Ovary (tissue), 7 donors: ENCODE measurements at regions not wholly inside any gene's neighbourhood (a gene's known extent, or its start where the extent isn't known, plus 50 kb on each side); places are given as distances from the start of the nearest gene placed in this dataset.

Experiments
- DNase-seq, 5 donors: peaks; one replicate each; pipeline ENCODE4 v3.0.0-alpha.2; 2019 to 2020
- H3K27ac ChIP-seq, 2 donors: fragments of 200-600 bp; one replicate each; pipeline versions ENCODE4 v1.5.1 to v1.8.0; 2019 to 2022
- H3K27me3 ChIP-seq: fragments of 200-600 bp; one replicate; pipeline ENCODE4 v1.8.0; 2022
- H3K36me3 ChIP-seq: fragments of 200-600 bp; sonication (generic); one replicate; pipeline ENCODE4 v1.5.1; 2019
- H3K4me1 ChIP-seq: one replicate; pipeline ENCODE4 v1.8.1; 2013; ENCODE audit warnings: mild to moderate bottlenecking, moderate library complexity; ENCODE audit not compliant: insufficient read depth
- H3K4me3 ChIP-seq: fragments of 200-600 bp; sonication (generic); one replicate; pipeline ENCODE4 v1.5.1; 2017
- H3K9me3 ChIP-seq, 2 donors: fragments of 200-600 bp in 1 of 2; sonication (generic) in 1 of 2; one replicate each; pipeline versions ENCODE4 v1.5.1 to v1.8.1; 2013 to 2019; ENCODE audit warnings: mild to moderate bottlenecking in 1 of 2, moderate library complexity in 1 of 2
- CTCF ChIP-seq, 3 donors: fragments of 450-650 bp in 2 of 3; fragments of 200-600 bp in 1 of 3; IDR thresholded peaks; one replicate each; pipeline versions ENCODE4 v1.5.1 to v1.8.0; 2016 to 2022; ENCODE audit warnings: antibody characterized with exemption in 3 of 3, mild to moderate bottlenecking in 1 of 3
- EP300 ChIP-seq: sonication (generic); formaldehyde crosslinking; IDR thresholded peaks from one replicate; pipeline ENCODE4 v1.6.1; 2017; ENCODE audit warnings: antibody characterized with exemption
- POLR2A ChIP-seq: fragments of 450-650 bp; IDR thresholded peaks from one replicate; pipeline ENCODE4 v1.6.1; 2017; ENCODE audit warnings: antibody characterized with exemption, mild to moderate bottlenecking, moderate library complexity
- WGBS, 3 donors: extraction: QIAGEN DNeasy Blood & Tissue Kit in 1 of 3; methylation state at CpG; one replicate each; pipeline versions ENCODE4 v1.1.5 to v1.1.7; 2013 to 2017; 5-methylcytosine and 5-hydroxymethylcytosine counted together
- intact Hi-C, 4 donors: fragments of 100-400 bp; cut with DNase I; formaldehyde crosslinking; loops; one replicate each; pipeline versions ENCODE4 v1.11.0 to v1.15.1; 2022 to 2023
- donor health status: DM: no; HTN: no; CAD: no; lungs with moderate emphysema.
- donor health status: DM: no; HTN: no; CAD: no.
- donor health status: Bipolar disorder and iron deficiency.
- donor health status: DM: no; HTN: no; CAD: no.
- donor health status: DM: yes; HTN: yes; CAD: no.

GRCh38 chr7:16301291-16301690, 120.0 kb downstream of the CRPPA start:
- no peaks in the 10 kb centered on the region for H3K9me3 ChIP-seq
- no peaks in the 10 kb centered on the region for H3K27me3 ChIP-seq
- no peak for TF ChIP-seq EP300
- no peak for TF ChIP-seq POLR2A
- H3K27ac ChIP-seq: no peak overlapping the region
- H3K4me3 ChIP-seq: no peak overlapping the region
- intact Hi-C loops: no loop called here
- H3K4me1 ChIP-seq: no peaks in the 10 kb centered on the region
- 29 to 54% (median 35%) methylated on average over 4 of the region's 4 CpGs for WGBS, 3 donors
- no peaks in the 10 kb centered on the region for H3K36me3 ChIP-seq
- no peak for DNase-seq

GRCh38 chr7:16300361-16300895, 120.9 kb downstream of the CRPPA start:
- no peaks in the 10 kb centered on the region for H3K36me3 ChIP-seq
- no peaks in the 10 kb centered on the region for H3K9me3 ChIP-seq
- H3K4me1 ChIP-seq: no peaks in the 10 kb centered on the region
- no peak overlapping the region for H3K27ac ChIP-seq
- WGBS, 3 donors: 67 to 82% (median 72%) methylated on average over 3 of the region's 3 CpGs
- intact Hi-C loops: no loop called here
- no peak for DNase-seq
- no peaks in the 10 kb centered on the region for H3K27me3 ChIP-seq
- TF ChIP-seq EP300 (no peak), POLR2A (no peak), CTCF (IDR thresholded peaks at IDR 0.05) (no peak)
- no peak overlapping the region for H3K4me3 ChIP-seq

- Histone ChIP-seq H3K4me3 (no peak overlapping the region), H3K36me3 (no peaks in the 10 kb centered on the region), H3K27ac (no peak overlapping the region), H3K9me3 (no peaks in the 10 kb centered on the region), H3K4me1 (no peaks in the 10 kb centered on the region), H3K27me3 (no peaks in the 10 kb centered on the region)
- TF ChIP-seq POLR2A: no peak
- TF ChIP-seq CTCF (IDR thresholded peaks at IDR 0.05): no peak
- no peak for TF ChIP-seq EP300
- intact Hi-C loops: no loop called here
- DNase-seq: no peak
- 77 to 88% (median 80%) methylated on average over 5 of the region's 5 CpGs for WGBS, 3 donors
Measured at GRCh38 chr7:16299853-16300252, 121.5 kb downstream of the CRPPA start.

- intact Hi-C loops: no loop called here
- H3K9me3 ChIP-seq: no peaks in the 10 kb centered on the region
- H3K4me3 ChIP-seq: no peak overlapping the region
- H3K27me3 ChIP-seq: no peaks in the 10 kb centered on the region
- TF ChIP-seq EP300 (no peak), POLR2A (no peak), CTCF (IDR thresholded peaks at IDR 0.05) (no peak)
- DNase-seq: no peak
- no peak overlapping the region for H3K27ac ChIP-seq
- H3K36me3 ChIP-seq: no peaks in the 10 kb centered on the region
- no peaks in the 10 kb centered on the region for H3K4me1 ChIP-seq
Measured at GRCh38 chr7:16298221-16298620, 123.1 kb downstream of the CRPPA start.

- 41 to 50% (median 48%) methylated on average over 2 of the region's 2 CpGs for WGBS, 3 donors
- intact Hi-C loops: no loop called here
Measured at GRCh38 chr7:16295558-16295957, 125.8 kb downstream of the CRPPA start.

More at GRCh38 chr7:16295558-16295957, 125.8 kb downstream of the CRPPA start:
- H3K36me3 ChIP-seq: no peaks in the 10 kb centered on the region
- H3K9me3 ChIP-seq: no peaks in the 10 kb centered on the region
- DNase-seq: no peak
- no peak for TF ChIP-seq CTCF (IDR thresholded peaks at IDR 0.05)
- no peaks in the 10 kb centered on the region for H3K4me1 ChIP-seq
- no peaks in the 10 kb centered on the region for H3K27me3 ChIP-seq
- H3K27ac ChIP-seq: no peak overlapping the region
- H3K4me3 ChIP-seq: no peak overlapping the region
